A673 (cell line): ENCODE measurements at regions not wholly inside any gene's neighbourhood (a gene's known extent, or its start where the extent isn't known, plus 50 kb on each side); places are given as distances from the start of the nearest gene placed in this dataset.

Experiments
- EZH2 ChIP-seq: fragments of 200-600 bp; sonication (generic); IDR thresholded peaks from 2 replicates; pipeline ENCODE4 v1.6.1; 2017; ENCODE audit warnings: borderline replicate concordance, low read depth, mild to moderate bottlenecking, mixed read lengths, antibody characterized with exemption, low read length; ENCODE audit not compliant: poor library complexity, severe bottlenecking
- TF ChIP-seq, protein P1 (sequence below): fragments of 300-800, 200-600 bp; sonication (generic); conservative IDR thresholded peaks from 2 replicates; pipeline ENCODE4 v1.5.1; 2017; ENCODE audit warnings: low read depth, mild to moderate bottlenecking, antibody characterized with exemption, low read length, moderate library complexity, mixed read lengths

DNA sequence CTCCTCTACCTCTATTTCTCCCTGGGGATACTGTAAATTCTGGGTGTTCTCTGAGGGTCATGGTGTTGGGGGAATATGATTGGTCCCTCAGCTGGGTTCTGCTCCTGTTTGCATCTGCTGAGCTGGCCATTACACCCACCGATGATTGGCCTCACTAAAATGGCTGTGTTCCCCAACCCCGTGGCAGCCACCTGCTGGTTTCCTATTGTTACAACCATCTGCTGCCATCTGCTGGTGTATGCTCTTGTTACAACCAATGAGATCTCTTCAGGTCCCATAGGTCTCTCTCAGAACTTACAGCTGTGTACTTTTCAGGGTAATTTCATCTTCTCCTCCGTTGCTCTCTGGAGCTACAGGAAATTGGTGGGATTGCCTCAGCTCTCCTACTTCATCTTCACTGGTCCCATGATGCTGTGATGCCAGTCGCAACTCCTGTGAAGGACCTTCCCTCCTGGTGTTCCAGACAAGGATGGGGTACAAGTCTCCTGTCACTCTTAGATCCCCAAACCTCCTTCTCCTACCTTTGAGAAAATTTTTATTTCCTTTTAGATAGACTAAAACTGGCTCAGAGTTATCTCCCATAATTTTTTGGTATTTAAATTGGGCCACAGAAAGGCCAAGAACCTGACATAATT, 303.5 kb upstream of the SMIM30 start:
- TF ChIP-seq, protein P1, sequence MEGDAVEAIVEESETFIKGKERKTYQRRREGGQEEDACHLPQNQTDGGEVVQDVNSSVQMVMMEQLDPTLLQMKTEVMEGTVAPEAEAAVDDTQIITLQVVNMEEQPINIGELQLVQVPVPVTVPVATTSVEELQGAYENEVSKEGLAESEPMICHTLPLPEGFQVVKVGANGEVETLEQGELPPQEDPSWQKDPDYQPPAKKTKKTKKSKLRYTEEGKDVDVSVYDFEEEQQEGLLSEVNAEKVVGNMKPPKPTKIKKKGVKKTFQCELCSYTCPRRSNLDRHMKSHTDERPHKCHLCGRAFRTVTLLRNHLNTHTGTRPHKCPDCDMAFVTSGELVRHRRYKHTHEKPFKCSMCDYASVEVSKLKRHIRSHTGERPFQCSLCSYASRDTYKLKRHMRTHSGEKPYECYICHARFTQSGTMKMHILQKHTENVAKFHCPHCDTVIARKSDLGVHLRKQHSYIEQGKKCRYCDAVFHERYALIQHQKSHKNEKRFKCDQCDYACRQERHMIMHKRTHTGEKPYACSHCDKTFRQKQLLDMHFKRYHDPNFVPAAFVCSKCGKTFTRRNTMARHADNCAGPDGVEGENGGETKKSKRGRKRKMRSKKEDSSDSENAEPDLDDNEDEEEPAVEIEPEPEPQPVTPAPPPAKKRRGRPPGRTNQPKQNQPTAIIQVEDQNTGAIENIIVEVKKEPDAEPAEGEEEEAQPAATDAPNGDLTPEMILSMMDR, result peak; percentile 82
- no peak for TF ChIP-seq EZH2
